ENCODE measurements at regions not wholly inside any gene's neighbourhood (a gene's known extent, or its start where the extent isn't known, plus 50 kb on each side); places are given as distances from the start of the nearest gene placed in this dataset.
A peak's percentile ranks its signal among the peaks of the same experiment; 100 is the strongest.

GRCh38 chr11:104830508-104830907 is 67.8 kb downstream of the CASP12 start:
- H3K4me2 ChIP-seq (ENCODE audit: low read depth, low read length), result no peak overlapping the region
- no peak overlapping the region for H3K4ac ChIP-seq (ENCODE audit: low read depth, low read length)
- no peak overlapping the region for H3K9ac ChIP-seq (ENCODE audit: low read depth, low read length)
- BruUV-seq (replicated peaks), result no TSS peak
- CTCF ChIA-PET, result no interaction called here
- H3K4me1 ChIP-seq (ENCODE audit: control insufficient read depth, insufficient read depth, low read length), result 0 out of 2 replicates have a peak, but pooled peaks cover 2% of the 10 kb centered on the region
- no peaks in the 10 kb centered on the region for H4K20me1 ChIP-seq (ENCODE audit: insufficient read depth, low read length)
- no peak overlapping the region for H3K14ac ChIP-seq (replicated peaks; ENCODE audit: low read depth, low read length)
- H3K36me3 ChIP-seq (ENCODE audit: control insufficient read depth, insufficient read depth, low read length), result no peaks in the 10 kb centered on the region
- no peak overlapping the region for H4K8ac ChIP-seq (ENCODE audit: low read depth in 2 of 2, low read length in 2 of 2)
- no peaks in the 10 kb centered on the region for H3K9me3 ChIP-seq (ENCODE audit: control insufficient read depth, insufficient read depth, low read length)
- no peaks in the 10 kb centered on the region for H3K79me1 ChIP-seq (ENCODE audit: low read depth in 1 of 2, low read length in 2 of 2)
- H2BK15ac ChIP-seq (ENCODE audit: low read depth, low read length), result no peak overlapping the region
- no peak overlapping the region for H2AK5ac ChIP-seq (ENCODE audit: low read depth, low read length)
- DNase-seq, result no peak
- H3K27me3 ChIP-seq (ENCODE audit: control insufficient read depth, insufficient read depth, low read length), result no peaks in the 10 kb centered on the region
- no peak overlapping the region for H3K23ac ChIP-seq (ENCODE audit: low read depth, low read length)
- intact Hi-C loops (cut with micrococcal nuclease), result no loop called here
- no peaks in the 10 kb centered on the region for H3K9me1 ChIP-seq (ENCODE audit: insufficient read depth, low read length)
- POLR2A ChIA-PET (ENCODE audit: unreplicated experiment), result no interaction called here
- no peak overlapping the region for H2BK5ac ChIP-seq (ENCODE audit: low read depth, low read length, poor library complexity, severe bottlenecking)
- dilution Hi-C loops (cut with HindIII; ENCODE audit: low sequenced_read_pairs, unreplicated experiment), result no loop called here
- no peak overlapping the region for H2BK20ac ChIP-seq (ENCODE audit: low read depth, low read length)
- no peak overlapping the region for H2AFZ ChIP-seq (replicated peaks; ENCODE audit: low read length, poor library complexity)
- H2AK9ac ChIP-seq (replicated peaks; ENCODE audit: low read depth, low read length, poor library complexity), result no peak overlapping the region
- H2BK120ac ChIP-seq (ENCODE audit: low read depth, low read length), result no peak overlapping the region
- no peak overlapping the region for H3K4me3 ChIP-seq (ENCODE audit: insufficient read depth, low read depth, low read length)
- ATAC-seq (ENCODE audit: low read depth), result no peak
- TF ChIP-seq NFE2L2 (IDR thresholded peaks at IDR 0.05; ENCODE audit: low read depth, low read length) (no peak), CHD1 (IDR thresholded peaks at IDR 0.05; ENCODE audit: low read depth, low read length) (no peak), MXI1 (IDR thresholded peaks at IDR 0.05; ENCODE audit: borderline replicate concordance, low read depth, low read length) (no peak), RAD21 (IDR thresholded peaks at IDR 0.05; ENCODE audit: low read length) (no peak), BHLHE40 (IDR thresholded peaks at IDR 0.05; ENCODE audit: low read depth, low read length) (no peak), MAFK (IDR thresholded peaks at IDR 0.05; ENCODE audit: low read depth, low read length) (no peak), CTCF (conservative IDR thresholded peaks at IDR 0.05; ENCODE audit: low read depth, low read length) (no peak), FOS (IDR thresholded peaks at IDR 0.05; ENCODE audit: low read depth, low read length) (no peak), SMC3 (IDR thresholded peaks at IDR 0.05; ENCODE audit: low read depth, low read length) (no peak)
- in situ Hi-C loops (cut with MboI; ENCODE audit: low sequenced_read_pairs), result no loop called here
- H4K91ac ChIP-seq (ENCODE audit: insufficient read depth, low read depth, low read length), result no peak overlapping the region
- H4K5ac ChIP-seq (ENCODE audit: low read depth, low read length), result no peak overlapping the region
- no peak overlapping the region for H3K56ac ChIP-seq (ENCODE audit: extremely low read depth, insufficient read depth, low read length)
- peak overlapping the region; percentile 8; the same call in 1 of the 2 replicates for H3K18ac ChIP-seq (ENCODE audit: low read depth, low read length)
- H3K27ac ChIP-seq (ENCODE audit: insufficient read depth, low read length), result no peak overlapping the region
- WGBS, 2 experiments (ENCODE audit: extremely low coverage in 2 of 2, insufficient read length in 1 of 2), result no CpG with 5 or more reads among the region's 5 CpGs

Measured in IMR-90 (cell line).